ENCODE measurements at regions not wholly inside any gene's neighbourhood (a gene's known extent, or its start where the extent isn't known, plus 50 kb on each side); places are given as distances from the start of the nearest gene placed in this dataset.
"Not testable (repeated sequence)": the region's sequence is repeated elsewhere in the genome, so short reads cannot be mapped to it uniquely, and the experiment has no call there.

DNA sequence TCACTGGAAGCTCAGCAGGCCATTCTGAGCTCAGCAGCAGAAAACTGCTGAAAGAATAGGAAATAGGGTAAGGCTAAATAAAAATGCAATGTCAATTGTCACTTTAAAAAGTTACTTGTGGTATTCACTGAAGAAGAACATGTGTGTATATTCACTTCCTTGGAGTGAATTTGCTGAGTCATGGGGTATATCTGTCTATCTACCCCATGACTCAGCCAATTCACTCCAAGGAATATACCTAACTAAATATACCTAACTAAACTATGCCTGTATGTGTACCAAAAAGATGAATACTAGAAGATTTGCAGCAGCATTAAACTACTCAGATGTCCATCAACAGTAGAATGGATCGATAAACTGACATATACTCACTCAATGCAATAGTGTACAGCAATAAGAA, 69.5 kb upstream of the KCNAB1 start:
- DNase-seq = no peak

GRCh38 chr3:156051651-156052050, 68.7 kb upstream of the KCNAB1 start:
- no peak for DNase-seq

DNA sequence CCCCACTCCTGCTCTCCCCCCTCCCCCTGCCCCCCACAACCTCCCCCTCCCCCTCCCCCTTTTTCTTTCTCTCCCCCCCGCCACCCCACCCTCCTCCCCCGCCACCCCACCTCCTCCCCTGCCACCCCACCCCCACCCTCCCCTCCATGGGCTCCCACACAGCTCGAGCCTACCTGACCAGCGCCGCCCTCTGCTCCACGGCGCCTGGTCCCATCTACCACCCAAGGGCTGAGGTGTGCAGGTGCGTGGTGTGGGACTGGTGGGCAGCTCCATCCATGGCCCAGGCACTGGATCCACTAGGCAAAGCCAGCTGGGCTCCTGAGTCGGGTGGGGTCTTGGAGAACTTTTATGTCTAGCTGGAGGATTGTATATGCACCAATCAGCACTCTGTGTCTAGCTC, 68.3 kb upstream of the KCNAB1 start:
- DNase-seq = no peak

- DNase-seq = no peak
Measured at GRCh38 chr3:156059950-156060501, 60.4 kb upstream of the KCNAB1 start.

DNA sequence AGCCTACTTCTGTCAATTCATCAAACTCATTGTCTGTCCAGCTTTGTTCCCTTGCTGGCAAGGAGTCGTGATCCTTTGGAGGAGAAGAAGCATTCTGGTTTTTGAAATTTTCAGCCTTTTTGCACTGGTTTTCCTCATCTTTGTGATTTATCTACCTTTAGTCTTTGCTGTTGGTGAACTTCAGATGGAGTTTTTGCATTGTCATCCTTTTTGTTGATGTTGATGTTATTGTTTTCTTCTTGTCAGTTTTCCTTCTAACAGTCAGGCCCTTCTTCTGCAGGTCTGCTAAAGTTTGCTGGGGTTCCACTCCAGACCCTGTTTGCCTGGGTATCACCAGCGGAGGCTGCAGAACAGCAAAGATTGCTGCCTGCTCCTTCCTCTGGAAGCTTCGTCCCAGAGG, 52.2 kb upstream of the KCNAB1 start:
- not testable (repeated sequence) for DNase-seq

GRCh38 chr3:156070028-156070427, 50.4 kb upstream of the KCNAB1 start:
- no peak for DNase-seq
